ENCODE measurements at regions not wholly inside any gene's neighbourhood (a gene's known extent, or its start where the extent isn't known, plus 50 kb on each side); places are given as distances from the start of the nearest gene placed in this dataset.

- H4K91ac ChIP-seq (ENCODE audit: low read depth, low read length, poor library complexity), result no peak overlapping the region
- H3K14ac ChIP-seq (ENCODE audit: low read length), result no peak overlapping the region
- no peaks in the 10 kb centered on the region for H3K36me3 ChIP-seq (replicated peaks in 1 of 2; ENCODE audit: control insufficient read depth in 2 of 2, insufficient read depth in 2 of 2, low read length in 2 of 2)
- no peak overlapping the region for H3K27ac ChIP-seq (replicated peaks; ENCODE audit: low read length)
- peaks cover 0 to 1% of the 10 kb centered on the region in 2 donors for H3K9me3 ChIP-seq (replicated peaks in 1 of 2; ENCODE audit: control insufficient read depth in 2 of 2, insufficient read depth in 1 of 2, low read depth in 1 of 2, low read length in 2 of 2)
- no peak overlapping the region for H2BK12ac ChIP-seq (ENCODE audit: low read length)
- no peak overlapping the region for H2BK120ac ChIP-seq (ENCODE audit: low read depth, low read length)
- DNase-seq (ENCODE audit: low spot score), result no peak
- H3K27me3 ChIP-seq (ENCODE audit: control insufficient read depth in 3 of 3, insufficient read depth in 3 of 3, low read depth in 1 of 3, low read length in 3 of 3), result no peaks in the 10 kb centered on the region
- no peak overlapping the region for H4K8ac ChIP-seq (ENCODE audit: low read depth, low read length)
- H3K23ac ChIP-seq (ENCODE audit: low read depth, low read length, poor library complexity), result no peak overlapping the region
- peaks cover 0 to 7% of the 10 kb centered on the region in 2 donors for H3K4me1 ChIP-seq (ENCODE audit: control insufficient read depth in 2 of 2, insufficient read depth in 1 of 2, low read depth in 1 of 2, low read length in 2 of 2)
- no peak overlapping the region for H2BK5ac ChIP-seq (ENCODE audit: low read length)
- no peak overlapping the region for H3K9ac ChIP-seq (ENCODE audit: low read depth, low read length, poor library complexity)
- H3K4me2 ChIP-seq (ENCODE audit: insufficient read depth, low read length, poor library complexity, severe bottlenecking), result no peak overlapping the region
- H2AFZ ChIP-seq (ENCODE audit: low read length), result no peak overlapping the region
- no peaks in the 10 kb centered on the region for H3K79me1 ChIP-seq (ENCODE audit: low read depth, low read length)
- H2BK15ac ChIP-seq (ENCODE audit: low read length), result no peak overlapping the region
- WGBS, 2 donors (ENCODE audit: extremely low coverage in 2 of 2, insufficient read length in 2 of 2, insufficient replicate concordance in 1 of 2), result no CpG with 5 or more reads among the region's 5 CpGs
- H3K4me3 ChIP-seq (ENCODE audit: low read length in 2 of 2), result no peak overlapping the region
- no peak overlapping the region for H2AK5ac ChIP-seq (ENCODE audit: low read depth, low read length)
- H3K4ac ChIP-seq (ENCODE audit: low read length), result no peak overlapping the region
- no peak overlapping the region for H3K18ac ChIP-seq (ENCODE audit: low read length)
Observed at GRCh38 chr1:233459968-233460367, 132.4 kb downstream of the MAP3K21 start.

DNA sequence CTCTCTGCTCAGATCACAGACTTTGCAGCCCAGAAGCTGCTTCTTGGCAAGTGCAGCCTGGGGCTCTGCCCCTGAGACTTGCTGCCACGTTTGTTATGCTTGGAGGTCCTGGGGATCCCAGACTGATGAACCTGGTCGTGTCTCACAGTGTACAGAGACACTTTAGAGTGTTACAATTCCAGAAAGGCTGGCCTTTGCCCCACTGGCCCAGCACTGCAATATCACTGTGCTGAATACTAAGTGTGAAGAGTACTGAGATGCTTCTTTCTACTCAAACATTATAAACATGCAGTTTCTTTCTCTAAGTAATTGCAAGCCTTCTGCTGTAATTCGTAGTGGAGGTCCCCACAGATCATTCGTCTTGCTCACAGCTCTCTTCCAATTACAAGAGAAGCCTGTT lies 133.2 kb downstream of the MAP3K21 start:
- no peak overlapping the region for H3K9ac ChIP-seq (ENCODE audit: low read depth, low read length, poor library complexity)
- H3K4me3 ChIP-seq (ENCODE audit: low read length in 2 of 2), result no peak overlapping the region
- H3K79me1 ChIP-seq (ENCODE audit: low read depth, low read length), result no peaks in the 10 kb centered on the region
- H3K18ac ChIP-seq (ENCODE audit: low read length), result no peak overlapping the region
- no peak overlapping the region for H3K4ac ChIP-seq (ENCODE audit: low read length)
- no peak for DNase-seq (ENCODE audit: low spot score)
- no peak overlapping the region for H2AK5ac ChIP-seq (ENCODE audit: low read depth, low read length)
- no peak overlapping the region for H3K27ac ChIP-seq (replicated peaks; ENCODE audit: low read length)
- H4K8ac ChIP-seq (ENCODE audit: low read depth, low read length), result no peak overlapping the region
- WGBS, 2 donors (ENCODE audit: extremely low coverage in 2 of 2, insufficient read length in 2 of 2, insufficient replicate concordance in 1 of 2), result no CpG with 5 or more reads among the region's 4 CpGs
- no peak overlapping the region for H3K14ac ChIP-seq (ENCODE audit: low read length)
- H2BK5ac ChIP-seq (ENCODE audit: low read length), result no peak overlapping the region
- no peaks in the 10 kb centered on the region for H3K36me3 ChIP-seq (replicated peaks in 1 of 2; ENCODE audit: control insufficient read depth in 2 of 2, insufficient read depth in 2 of 2, low read length in 2 of 2)
- no peaks in the 10 kb centered on the region for H3K27me3 ChIP-seq (ENCODE audit: control insufficient read depth in 3 of 3, insufficient read depth in 3 of 3, low read depth in 1 of 3, low read length in 3 of 3)
- H2BK15ac ChIP-seq (ENCODE audit: low read length), result no peak overlapping the region
- H3K4me2 ChIP-seq (ENCODE audit: insufficient read depth, low read length, poor library complexity, severe bottlenecking), result no peak overlapping the region
- peaks cover 0 to 5% of the 10 kb centered on the region in 2 donors for H3K9me3 ChIP-seq (replicated peaks in 1 of 2; ENCODE audit: control insufficient read depth in 2 of 2, insufficient read depth in 1 of 2, low read depth in 1 of 2, low read length in 2 of 2)
- no peak overlapping the region for H4K91ac ChIP-seq (ENCODE audit: low read depth, low read length, poor library complexity)
- no peak overlapping the region for H2AFZ ChIP-seq (ENCODE audit: low read length)
- no peak overlapping the region for H2BK12ac ChIP-seq (ENCODE audit: low read length)
- no peak overlapping the region for H2BK120ac ChIP-seq (ENCODE audit: low read depth, low read length)
- H3K4me1 ChIP-seq (ENCODE audit: control insufficient read depth in 2 of 2, insufficient read depth in 1 of 2, low read depth in 1 of 2, low read length in 2 of 2), result peaks cover 0 to 7% of the 10 kb centered on the region in 2 donors
- no peak overlapping the region for H3K23ac ChIP-seq (ENCODE audit: low read depth, low read length, poor library complexity)

GRCh38 chr1:233461847-233462246 lies 134.3 kb downstream of the MAP3K21 start:
- no peak overlapping the region for H4K8ac ChIP-seq (ENCODE audit: low read depth, low read length)
- no peak overlapping the region for H3K9ac ChIP-seq (ENCODE audit: low read depth, low read length, poor library complexity)
- H4K91ac ChIP-seq (ENCODE audit: low read depth, low read length, poor library complexity), result no peak overlapping the region
- H3K27ac ChIP-seq (replicated peaks; ENCODE audit: low read length), result no peak overlapping the region
- H2AK5ac ChIP-seq (ENCODE audit: low read depth, low read length), result no peak overlapping the region
- H3K18ac ChIP-seq (ENCODE audit: low read length), result no peak overlapping the region
- no peak overlapping the region for H3K4me3 ChIP-seq (ENCODE audit: low read length in 2 of 2)
- peaks cover 0 to 8% of the 10 kb centered on the region in 2 donors for H3K9me3 ChIP-seq (replicated peaks in 1 of 2; ENCODE audit: control insufficient read depth in 2 of 2, insufficient read depth in 1 of 2, low read depth in 1 of 2, low read length in 2 of 2)
- no peak overlapping the region for H2BK15ac ChIP-seq (ENCODE audit: low read length)
- no peak overlapping the region for H2BK120ac ChIP-seq (ENCODE audit: low read depth, low read length)
- H3K79me1 ChIP-seq (ENCODE audit: low read depth, low read length), result no peaks in the 10 kb centered on the region
- no peak for DNase-seq (ENCODE audit: low spot score)
- H3K4me2 ChIP-seq (ENCODE audit: insufficient read depth, low read length, poor library complexity, severe bottlenecking), result no peak overlapping the region
- no CpG with 5 or more reads among the region's 1 CpG for WGBS, 2 donors (ENCODE audit: extremely low coverage in 2 of 2, insufficient read length in 2 of 2, insufficient replicate concordance in 1 of 2)
- no peak overlapping the region for H3K23ac ChIP-seq (ENCODE audit: low read depth, low read length, poor library complexity)
- no peak overlapping the region for H2BK12ac ChIP-seq (ENCODE audit: low read length)
- H2AFZ ChIP-seq (ENCODE audit: low read length), result no peak overlapping the region
- H3K4me1 ChIP-seq (ENCODE audit: control insufficient read depth in 2 of 2, insufficient read depth in 1 of 2, low read depth in 1 of 2, low read length in 2 of 2), result peaks cover 0 to 7% of the 10 kb centered on the region in 2 donors
- no peaks in the 10 kb centered on the region for H3K27me3 ChIP-seq (ENCODE audit: control insufficient read depth in 3 of 3, insufficient read depth in 3 of 3, low read depth in 1 of 3, low read length in 3 of 3)
- no peaks in the 10 kb centered on the region for H3K36me3 ChIP-seq (replicated peaks in 1 of 2; ENCODE audit: control insufficient read depth in 2 of 2, insufficient read depth in 2 of 2, low read length in 2 of 2)
- no peak overlapping the region for H3K14ac ChIP-seq (ENCODE audit: low read length)
- H3K4ac ChIP-seq (ENCODE audit: low read length), result no peak overlapping the region
- no peak overlapping the region for H2BK5ac ChIP-seq (ENCODE audit: low read length)

- H2BK120ac ChIP-seq (ENCODE audit: low read depth, low read length), result no peak overlapping the region
- H2BK15ac ChIP-seq (ENCODE audit: low read length), result no peak overlapping the region
- peaks cover 0 to 7% of the 10 kb centered on the region in 2 donors for H3K4me1 ChIP-seq (ENCODE audit: control insufficient read depth in 2 of 2, insufficient read depth in 1 of 2, low read depth in 1 of 2, low read length in 2 of 2)
- no peaks in the 10 kb centered on the region for H3K27me3 ChIP-seq (ENCODE audit: control insufficient read depth in 3 of 3, insufficient read depth in 3 of 3, low read depth in 1 of 3, low read length in 3 of 3)
- no peak overlapping the region for H2AFZ ChIP-seq (ENCODE audit: low read length)
- no peak overlapping the region for H3K4ac ChIP-seq (ENCODE audit: low read length)
- H3K36me3 ChIP-seq (replicated peaks in 1 of 2; ENCODE audit: control insufficient read depth in 2 of 2, insufficient read depth in 2 of 2, low read length in 2 of 2), result no peaks in the 10 kb centered on the region
- H3K23ac ChIP-seq (ENCODE audit: low read depth, low read length, poor library complexity), result no peak overlapping the region
- H4K91ac ChIP-seq (ENCODE audit: low read depth, low read length, poor library complexity), result no peak overlapping the region
- no CpG with 5 or more reads among the region's 3 CpGs for WGBS, 2 donors (ENCODE audit: extremely low coverage in 2 of 2, insufficient read length in 2 of 2, insufficient replicate concordance in 1 of 2)
- H3K4me2 ChIP-seq (ENCODE audit: insufficient read depth, low read length, poor library complexity, severe bottlenecking), result no peak overlapping the region
- no peak overlapping the region for H3K18ac ChIP-seq (ENCODE audit: low read length)
- no peak overlapping the region for H2AK5ac ChIP-seq (ENCODE audit: low read depth, low read length)
- H3K27ac ChIP-seq (replicated peaks; ENCODE audit: low read length), result no peak overlapping the region
- no peak overlapping the region for H2BK5ac ChIP-seq (ENCODE audit: low read length)
- H3K14ac ChIP-seq (ENCODE audit: low read length), result no peak overlapping the region
- H3K9ac ChIP-seq (ENCODE audit: low read depth, low read length, poor library complexity), result no peak overlapping the region
- peaks cover 0 to 11% of the 10 kb centered on the region in 2 donors for H3K9me3 ChIP-seq (replicated peaks in 1 of 2; ENCODE audit: control insufficient read depth in 2 of 2, insufficient read depth in 1 of 2, low read depth in 1 of 2, low read length in 2 of 2)
- no peak for DNase-seq (ENCODE audit: low spot score)
- no peaks in the 10 kb centered on the region for H3K79me1 ChIP-seq (ENCODE audit: low read depth, low read length)
- H3K4me3 ChIP-seq (ENCODE audit: low read length in 2 of 2), result no peak overlapping the region
- no peak overlapping the region for H4K8ac ChIP-seq (ENCODE audit: low read depth, low read length)
- H2BK12ac ChIP-seq (ENCODE audit: low read length), result no peak overlapping the region
Observed at GRCh38 chr1:233463333-233463732, 135.8 kb downstream of the MAP3K21 start.

Data from neuronal stem cell (in vitro differentiated cells).